ENCODE measurements at regions not wholly inside any gene's neighbourhood (a gene's known extent, or its start where the extent isn't known, plus 50 kb on each side); places are given as distances from the start of the nearest gene placed in this dataset.
"Not testable (repeated sequence)": the region's sequence is repeated elsewhere in the genome, so short reads cannot be mapped to it uniquely, and the experiment has no call there.

- no peak for DNase-seq (ENCODE audit: low spot score)
These were observed 384.2 kb downstream of the DTWD2 start for GRCh38 chr5:118604106-118604505.

- no peak for DNase-seq (ENCODE audit: low spot score)
These were observed 385.1 kb downstream of the DTWD2 start for GRCh38 chr5:118603278-118603677.

GRCh38 chr5:118598311-118598710, 390.0 kb downstream of the DTWD2 start:
- no peak for DNase-seq (ENCODE audit: low spot score)

GRCh38 chr5:118597543-118597942, 390.8 kb downstream of the DTWD2 start:
- no peak for DNase-seq (ENCODE audit: low spot score)

GRCh38 chr5:118596255-118596654, 392.1 kb downstream of the DTWD2 start:
- DNase-seq (ENCODE audit: low spot score) = no peak

GRCh38 chr5:118593003-118593328, 395.4 kb downstream of the DTWD2 start:
- no peak for DNase-seq (ENCODE audit: low spot score)

- no peak for DNase-seq (ENCODE audit: low spot score)
These were observed 395.9 kb downstream of the DTWD2 start for GRCh38 chr5:118592229-118593002.

GRCh38 chr5:118590806-118591205, 397.5 kb downstream of the DTWD2 start:
- no peak for DNase-seq (ENCODE audit: low spot score)

GRCh38 chr5:118580949-118581348, 407.4 kb downstream of the DTWD2 start:
- DNase-seq (ENCODE audit: low spot score) = no peak

GRCh38 chr5:118578093-118578492, 410.3 kb downstream of the DTWD2 start:
- DNase-seq (ENCODE audit: low spot score) = no peak

- no peak for DNase-seq (ENCODE audit: low spot score)
These were observed 410.7 kb downstream of the DTWD2 start for GRCh38 chr5:118577621-118578020.

GRCh38 chr5:118570276-118570675, 418.1 kb downstream of the DTWD2 start:
- DNase-seq (ENCODE audit: low spot score) = not testable (repeated sequence)

GRCh38 chr5:118569596-118569995, 418.8 kb downstream of the DTWD2 start:
- not testable (repeated sequence) for DNase-seq (ENCODE audit: low spot score)

- DNase-seq (ENCODE audit: low spot score) = no peak
These were observed 422.9 kb downstream of the DTWD2 start for GRCh38 chr5:118565335-118565971.

GRCh38 chr5:118561971-118562370, 426.4 kb downstream of the DTWD2 start:
- no peak for DNase-seq (ENCODE audit: low spot score)

GRCh38 chr5:118561235-118561634, 427.1 kb downstream of the DTWD2 start:
- DNase-seq (ENCODE audit: low spot score) = no peak

GRCh38 chr5:118558871-118559270, 429.5 kb downstream of the DTWD2 start:
- no peak for DNase-seq (ENCODE audit: low spot score)

- no peak for DNase-seq (ENCODE audit: low spot score)
These were observed 431.1 kb downstream of the DTWD2 start for GRCh38 chr5:118557251-118557661.

- no peak for DNase-seq (ENCODE audit: low spot score)
These were observed 431.6 kb downstream of the DTWD2 start for GRCh38 chr5:118556792-118557191.

- no peak for DNase-seq (ENCODE audit: low spot score)
These were observed 432.6 kb downstream of the DTWD2 start for GRCh38 chr5:118555727-118556126.

- no peak for DNase-seq (ENCODE audit: low spot score)
These were observed 433.4 kb downstream of the DTWD2 start for GRCh38 chr5:118554981-118555380.

- DNase-seq (ENCODE audit: low spot score) = no peak
These were observed 434.1 kb downstream of the DTWD2 start for GRCh38 chr5:118554241-118554640.

GRCh38 chr5:118553662-118554061, 434.7 kb downstream of the DTWD2 start:
- no peak for DNase-seq (ENCODE audit: low spot score)
